ENCODE measurements at regions not wholly inside any gene's neighbourhood (a gene's known extent, or its start where the extent isn't known, plus 50 kb on each side); places are given as distances from the start of the nearest gene placed in this dataset.

DNA sequence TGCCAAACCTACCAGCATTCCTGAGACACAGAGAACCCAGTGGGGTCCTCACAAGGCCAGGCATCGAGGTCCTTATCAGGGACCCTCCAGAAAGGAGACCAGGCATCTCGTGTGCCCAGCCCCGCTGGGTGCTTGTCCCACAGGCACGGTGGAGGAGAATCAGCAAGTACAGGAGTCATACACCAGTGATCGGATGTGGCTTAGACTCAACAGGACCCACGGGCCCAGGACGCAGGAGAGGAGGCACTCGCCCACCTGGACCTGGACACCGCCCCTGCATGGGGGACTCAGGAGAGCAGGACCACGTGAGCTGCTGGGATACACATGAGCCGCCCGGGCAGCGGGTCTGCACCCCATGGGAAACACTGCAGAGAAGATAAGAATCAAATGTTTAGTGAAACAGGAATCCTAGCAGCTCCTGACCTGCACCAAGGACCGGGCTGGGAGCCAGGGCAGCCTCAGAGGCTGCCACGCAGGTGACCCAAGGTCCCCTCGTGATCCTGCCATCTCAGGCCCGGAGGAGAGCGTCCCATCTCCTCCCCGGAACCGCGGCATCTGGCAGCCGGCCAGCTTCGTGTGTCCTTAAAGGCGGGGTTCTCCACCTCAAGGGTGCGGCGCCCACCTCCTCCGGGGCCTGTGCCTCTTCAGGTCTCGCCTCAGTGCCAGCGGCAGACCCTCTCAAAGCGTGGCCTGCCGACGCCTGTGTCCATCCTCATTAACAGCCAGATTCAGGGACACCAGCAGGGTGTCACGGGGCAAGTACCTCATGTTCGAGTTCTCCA, 59.2 kb downstream of the FOXL3 start:
- ATAC-seq, result no peak
- peaks cover 5% of the 10 kb centered on the region for H3K36me3 Mint-ChIP-seq (ENCODE audit: low read depth)
- POLR2A ChIA-PET, result no interaction called here
- no peaks in the 10 kb centered on the region for H3K9me3 Mint-ChIP-seq (ENCODE audit: insufficient read depth)
- DNase-seq, result no peak
- CTCF ChIA-PET, result interaction anchor here (0.6 kb wide), 1 partner anchor 496 kb away, joined by 3 read pairs; no protein-coding TSS in a partner anchor
- H3K27me3 Mint-ChIP-seq (ENCODE audit: low read depth), result no peaks in the 10 kb centered on the region
- H3K27ac Mint-ChIP-seq, result no peak overlapping the region
- H3K4me1 Mint-ChIP-seq (ENCODE audit: low read depth), result peaks cover 16% of the 10 kb centered on the region
- no peak overlapping the region for H3K4me3 Mint-ChIP-seq

DNA sequence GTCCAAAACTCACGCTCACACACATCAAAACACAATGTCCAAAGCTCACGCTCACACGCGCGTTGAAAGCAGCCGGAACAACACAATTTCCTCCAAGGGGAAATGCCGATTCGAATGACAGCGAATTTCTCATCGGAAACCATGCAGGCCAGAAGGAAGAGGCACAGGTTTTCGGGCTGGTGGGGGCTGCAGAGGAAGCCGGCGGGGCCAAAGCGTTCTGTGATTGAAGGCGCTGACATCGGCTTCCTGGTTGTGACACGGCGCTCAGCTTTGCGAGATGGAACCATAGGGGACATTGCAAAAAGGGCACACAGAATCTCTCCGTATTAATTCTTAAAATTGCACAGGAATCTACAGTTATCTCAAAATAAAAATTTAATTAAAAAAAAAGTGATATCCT, 61.3 kb downstream of the FOXL3 start:
- CTCF ChIA-PET, result interaction anchor here (1.2 to 2.3 kb wide), 4 partner anchors 11 to 435 kb away, joined by 3 to 10 read pairs (median 4); no protein-coding TSS in a partner anchor

GRCh38 chr7:351681-352480, 61.9 kb downstream of the FOXL3 start:
- peak; percentile 76 for ATAC-seq
- H3K9me3 Mint-ChIP-seq (ENCODE audit: insufficient read depth), result no peaks in the 10 kb centered on the region
- H3K4me1 Mint-ChIP-seq (ENCODE audit: low read depth), result peaks cover 16% of the 10 kb centered on the region
- H3K36me3 Mint-ChIP-seq (ENCODE audit: low read depth), result peaks cover 5% of the 10 kb centered on the region
- H3K4me3 Mint-ChIP-seq, result no peak overlapping the region
- peak; percentile 80 for DNase-seq
- no peaks in the 10 kb centered on the region for H3K27me3 Mint-ChIP-seq (ENCODE audit: low read depth)
- ChIA-PET CTCF (interaction anchor here (1.2 to 2.3 kb wide), 4 partner anchors 10 to 434 kb away, joined by 3 to 10 read pairs (median 4); no protein-coding TSS in a partner anchor), POLR2A (interaction anchor here (1.0 to 2.9 kb wide), 5 partner anchors 8 to 266 kb away, joined by 3 to 22 read pairs (median 6); no protein-coding TSS in a partner anchor)
- no peak overlapping the region for H3K27ac Mint-ChIP-seq

More for the DNA sequence above, 61.3 kb downstream of the FOXL3 start:
- Mint-ChIP-seq H3K36me3 (ENCODE audit: low read depth) (peaks cover 5% of the 10 kb centered on the region), H3K9me3 (ENCODE audit: insufficient read depth) (no peaks in the 10 kb centered on the region), H3K4me3 (no peak overlapping the region), H3K4me1 (ENCODE audit: low read depth) (peaks cover 16% of the 10 kb centered on the region), H3K27me3 (ENCODE audit: low read depth) (no peaks in the 10 kb centered on the region), H3K27ac (no peak overlapping the region)
- peak; percentile 88 for DNase-seq
- POLR2A ChIA-PET, result interaction anchor here (0.7 to 2.9 kb wide), 6 partner anchors 9 to 267 kb away, joined by 3 to 22 read pairs (median 5); no protein-coding TSS in a partner anchor
- peak; percentile 82 for ATAC-seq

DNA sequence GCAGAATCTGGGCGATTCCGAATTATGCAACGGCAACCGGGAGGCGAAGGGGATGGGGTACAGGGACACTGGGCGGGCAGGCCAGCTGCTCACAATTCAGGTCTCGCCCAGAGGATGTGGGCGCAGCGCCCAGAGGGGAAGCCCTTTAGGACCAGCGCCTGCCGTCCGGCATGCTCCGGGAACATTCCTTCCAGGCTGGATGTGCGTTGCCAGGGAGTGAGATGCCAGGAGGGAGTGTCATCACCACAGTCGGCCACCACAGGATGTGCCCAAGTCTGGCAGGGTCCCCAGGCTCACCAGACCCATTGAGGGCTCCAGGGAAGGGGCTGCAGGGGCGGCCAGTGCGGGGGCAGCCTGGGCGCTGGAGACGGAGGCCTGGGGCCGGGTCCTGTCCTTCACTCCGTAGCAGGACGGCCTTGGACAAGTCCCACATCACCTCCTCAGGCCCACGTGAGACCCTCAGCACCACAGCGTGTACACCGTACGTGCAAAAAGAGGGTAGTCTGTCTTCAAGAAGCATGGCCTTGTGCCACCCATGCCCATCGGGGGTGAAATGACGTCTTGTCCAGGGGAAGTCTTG, 63.9 kb downstream of the FOXL3 start:
- POLR2A ChIA-PET, result interaction anchor here (2.9 kb wide), 1 partner anchor 9 kb away, joined by 22 read pairs; no protein-coding TSS in a partner anchor
- no peak overlapping the region for H3K4me3 Mint-ChIP-seq
- ATAC-seq, result no peak
- no peak for DNase-seq
- no peak overlapping the region for H3K27ac Mint-ChIP-seq
- H3K9me3 Mint-ChIP-seq (ENCODE audit: insufficient read depth), result peaks cover 1% of the 10 kb centered on the region
- CTCF ChIA-PET, result no interaction called here
- H3K27me3 Mint-ChIP-seq (ENCODE audit: low read depth), result no peaks in the 10 kb centered on the region
- H3K4me1 Mint-ChIP-seq (ENCODE audit: low read depth), result peaks cover 15% of the 10 kb centered on the region
- peaks cover 2% of the 10 kb centered on the region for H3K36me3 Mint-ChIP-seq (ENCODE audit: low read depth)

GRCh38 chr7:354597-355470, 64.9 kb downstream of the FOXL3 start:
- no peak overlapping the region for H3K27ac Mint-ChIP-seq
- peaks cover 2% of the 10 kb centered on the region for H3K36me3 Mint-ChIP-seq (ENCODE audit: low read depth)
- H3K27me3 Mint-ChIP-seq (ENCODE audit: low read depth), result no peaks in the 10 kb centered on the region
- ChIA-PET POLR2A (no interaction called here), CTCF (no interaction called here)
- DNase-seq (no peak), ATAC-seq (no peak)
- H3K4me3 Mint-ChIP-seq, result no peak overlapping the region
- H3K4me1 Mint-ChIP-seq (ENCODE audit: low read depth), result peaks cover 18% of the 10 kb centered on the region
- H3K9me3 Mint-ChIP-seq (ENCODE audit: insufficient read depth), result peaks cover 3% of the 10 kb centered on the region

DNA sequence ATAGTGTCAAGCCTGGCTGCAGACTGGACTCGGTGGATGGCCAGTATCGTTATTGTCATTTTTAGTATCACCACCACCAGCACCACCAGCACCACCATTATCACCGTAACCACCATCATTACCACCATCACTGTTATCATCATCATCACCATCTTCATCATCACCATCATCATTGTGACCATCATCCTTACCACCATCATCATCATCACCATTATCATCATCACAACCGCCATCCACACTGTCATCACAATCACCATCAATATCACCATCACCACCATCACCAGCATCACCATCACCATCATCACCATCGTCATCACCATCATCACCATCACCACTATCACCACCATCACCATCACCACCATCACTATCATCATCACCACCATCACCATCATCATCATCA, 65.6 kb downstream of the FOXL3 start:
- no peak overlapping the region for H3K4me3 Mint-ChIP-seq
- ChIA-PET CTCF (no interaction called here), POLR2A (no interaction called here)
- peaks cover 25% of the 10 kb centered on the region for H3K4me1 Mint-ChIP-seq (ENCODE audit: low read depth)
- H3K27ac Mint-ChIP-seq, result no peak overlapping the region
- ATAC-seq (no peak), DNase-seq (no peak)
- H3K27me3 Mint-ChIP-seq (ENCODE audit: low read depth), result no peaks in the 10 kb centered on the region
- H3K36me3 Mint-ChIP-seq (ENCODE audit: low read depth), result peaks cover 2% of the 10 kb centered on the region
- peaks cover 3% of the 10 kb centered on the region for H3K9me3 Mint-ChIP-seq (ENCODE audit: insufficient read depth)

DNA sequence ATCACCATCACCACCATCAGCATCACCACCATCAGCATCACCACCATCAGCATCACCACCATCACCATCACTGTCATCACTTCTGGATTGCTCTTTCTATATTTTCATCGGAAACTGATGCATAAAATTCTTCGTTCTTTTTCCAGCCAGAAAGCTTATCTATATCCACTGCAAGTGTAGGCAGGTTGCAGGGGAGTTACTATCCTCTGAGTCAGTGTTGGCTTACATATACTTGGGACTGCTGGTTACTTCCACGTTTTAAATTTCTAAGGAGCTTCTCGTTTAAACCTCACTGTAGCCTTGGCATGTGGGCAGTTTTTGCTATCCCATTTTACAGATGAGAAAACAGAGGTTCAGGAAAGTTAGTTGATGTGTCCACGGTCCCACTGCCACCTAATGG, 66.1 kb downstream of the FOXL3 start:
- peaks cover 2% of the 10 kb centered on the region for H3K36me3 Mint-ChIP-seq (ENCODE audit: low read depth)
- H3K4me3 Mint-ChIP-seq, result no peak overlapping the region
- H3K27ac Mint-ChIP-seq, result no peak overlapping the region
- no peaks in the 10 kb centered on the region for H3K27me3 Mint-ChIP-seq (ENCODE audit: low read depth)
- DNase-seq (no peak), ATAC-seq (no peak)
- POLR2A ChIA-PET, result no interaction called here
- H3K9me3 Mint-ChIP-seq (ENCODE audit: insufficient read depth), result peaks cover 3% of the 10 kb centered on the region
- peaks cover 30% of the 10 kb centered on the region for H3K4me1 Mint-ChIP-seq (ENCODE audit: low read depth)
- CTCF ChIA-PET, result no interaction called here

DNA sequence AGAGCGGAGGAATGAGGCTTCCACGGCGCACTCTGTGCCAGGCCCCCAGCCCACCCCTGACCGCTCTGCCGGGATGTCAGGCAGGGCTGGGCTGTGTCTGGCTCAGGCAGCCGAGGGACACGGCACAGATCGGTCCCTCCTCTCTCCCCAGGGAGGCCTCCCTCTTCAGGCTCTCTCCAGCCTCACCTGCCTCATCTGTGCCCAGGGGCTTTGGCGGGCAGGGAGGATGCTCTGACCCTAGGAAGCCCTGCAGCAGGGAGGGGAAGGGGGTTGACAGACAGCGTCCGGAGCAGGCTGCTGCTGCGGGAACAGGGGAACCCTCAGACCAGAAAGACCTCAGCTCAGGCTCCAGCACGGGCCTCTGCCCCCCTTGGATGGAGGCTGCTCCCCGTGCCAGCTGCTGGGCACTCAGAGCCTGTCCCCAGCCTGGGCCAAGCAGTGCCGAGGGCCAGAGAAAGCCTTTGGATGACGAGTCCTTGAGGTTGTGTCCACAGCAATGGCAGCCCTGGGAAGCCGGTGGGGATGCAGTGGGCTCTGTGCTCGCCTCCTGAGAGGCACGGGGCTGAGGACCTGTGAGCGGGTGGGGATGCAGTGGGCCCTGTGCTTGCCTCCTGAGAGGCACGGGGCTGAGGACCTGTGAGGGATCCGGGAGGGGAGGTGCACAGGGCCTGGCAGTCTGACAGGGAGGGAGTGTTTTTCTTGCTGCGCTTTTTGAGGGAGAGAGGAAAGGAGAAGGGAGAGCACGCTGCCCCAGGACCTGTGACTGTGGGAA, 66.9 kb downstream of the FOXL3 start:
- no peaks in the 10 kb centered on the region for H3K27me3 Mint-ChIP-seq (ENCODE audit: low read depth)
- no peak overlapping the region for H3K4me3 Mint-ChIP-seq
- no peak for ATAC-seq
- H3K27ac Mint-ChIP-seq, result no peak overlapping the region
- peaks cover 4% of the 10 kb centered on the region for H3K36me3 Mint-ChIP-seq (ENCODE audit: low read depth)
- H3K4me1 Mint-ChIP-seq (ENCODE audit: low read depth), result peaks cover 30% of the 10 kb centered on the region
- ChIA-PET POLR2A (no interaction called here), CTCF (no interaction called here)
- no peak for DNase-seq
- peaks cover 4% of the 10 kb centered on the region for H3K9me3 Mint-ChIP-seq (ENCODE audit: insufficient read depth)

DNA sequence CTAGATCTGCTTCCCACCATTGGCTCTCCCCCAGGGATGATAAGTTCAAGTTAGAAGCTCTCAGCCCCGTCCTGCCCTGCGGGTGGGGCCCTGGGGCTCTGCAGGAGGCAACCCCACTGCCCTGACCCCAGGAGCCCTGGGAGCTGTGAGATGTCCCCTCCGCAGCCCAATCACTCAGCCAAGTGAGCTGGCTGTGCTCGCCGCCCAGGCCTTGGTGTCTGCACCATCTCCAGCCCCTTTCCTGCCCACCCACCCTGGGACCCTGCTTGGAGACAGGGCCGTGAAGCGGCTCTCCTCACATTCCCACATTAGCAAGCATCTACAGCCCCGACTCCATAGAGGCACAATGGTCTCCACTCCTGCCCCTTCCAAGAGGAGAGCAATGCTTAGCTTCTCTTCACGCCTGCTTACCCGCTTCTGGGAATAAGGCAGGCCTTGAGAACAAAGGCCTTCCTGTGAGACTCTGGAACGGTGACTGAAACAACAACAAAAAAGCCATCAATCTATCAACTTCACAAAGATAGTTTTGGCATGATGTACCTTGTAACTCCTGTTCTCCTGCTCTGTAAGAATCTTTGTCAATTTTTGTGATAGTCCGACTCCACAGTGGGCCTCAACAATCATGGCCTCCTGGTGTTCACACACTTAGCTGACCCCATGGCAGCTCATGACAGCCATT, 67.7 kb downstream of the FOXL3 start:
- ATAC-seq (no peak), DNase-seq (no peak)
- Mint-ChIP-seq H3K27ac (peak overlapping the region; percentile 43), H3K9me3 (ENCODE audit: insufficient read depth) (peaks cover 6% of the 10 kb centered on the region), H3K4me1 (ENCODE audit: low read depth) (peaks cover 30% of the 10 kb centered on the region), H3K4me3 (no peak overlapping the region), H3K27me3 (ENCODE audit: low read depth) (no peaks in the 10 kb centered on the region), H3K36me3 (ENCODE audit: low read depth) (peaks cover 9% of the 10 kb centered on the region)
- POLR2A ChIA-PET, result no interaction called here
- CTCF ChIA-PET, result no interaction called here

- peaks cover 6% of the 10 kb centered on the region for H3K9me3 Mint-ChIP-seq (ENCODE audit: insufficient read depth)
- no peak for ATAC-seq
- no peak overlapping the region for H3K4me3 Mint-ChIP-seq
- no peak overlapping the region for H3K27ac Mint-ChIP-seq
- H3K36me3 Mint-ChIP-seq (ENCODE audit: low read depth), result peaks cover 13% of the 10 kb centered on the region
- H3K4me1 Mint-ChIP-seq (ENCODE audit: low read depth), result peaks cover 35% of the 10 kb centered on the region
- no peaks in the 10 kb centered on the region for H3K27me3 Mint-ChIP-seq (ENCODE audit: low read depth)
- ChIA-PET POLR2A (no interaction called here), CTCF (no interaction called here)
- no peak for DNase-seq
These were observed 68.4 kb downstream of the FOXL3 start for GRCh38 chr7:358352-358751.

Data from activated CD8-positive, alpha-beta T cell treated with anti-CD3 and anti-CD28 coated beads, Interleukin-2, amount 10 ng/mL, durations not matched to agents 7 days and 5 days (primary cell).